HCT116 (cell line): ENCODE measurements at regions not wholly inside any gene's neighbourhood (a gene's known extent, or its start where the extent isn't known, plus 50 kb on each side); places are given as distances from the start of the nearest gene placed in this dataset.

ENCODE experiments used
- ATAC-seq: fragments of 200-7000 bp; cut with Tn5 transposase; 2 replicates; pipeline ENCODE4 v1.9.1; 2020; ENCODE audit warnings: mild to moderate bottlenecking, moderate library complexity
- BruUV-seq: library from RNA; stranded (reverse); fragments of 400-500 nt; replicated peaks from 2 replicates; lab custom pipeline; 2021; lab: Mats Ljungman, UMichigan
- CTCF ChIA-PET: fragments of 300-600 bp; sonication (Branson Sonifier 250); formaldehyde crosslinking; loops from one replicate; lab custom pipeline; 2021; ENCODE audit warnings: antibody characterized with exemption; lab: Charles Lee
- POLR2A ChIA-PET: fragments of 300-600, 350-600 bp; sonication (Branson Sonifier 250); formaldehyde crosslinking; loops from one replicate; lab custom pipeline; 2021; ENCODE audit warnings: antibody characterized with exemption; lab: Charles Lee
- RAD21 ChIA-PET, 2 experiments: fragments of 300-600 bp; sonication (Branson Sonifier 250); formaldehyde crosslinking; loops; one replicate each; lab custom pipeline; 2023; ENCODE audit warnings: low total read pairs in 2 of 2; ENCODE audit not compliant: uncharacterized antibody in 2 of 2, unreplicated experiment in 2 of 2, low non-redundant PET in 1 of 2; lab: Charles Lee
- DNase-seq: peaks from one replicate; pipeline ENCODE4 v3.0.0-alpha.2; 2010; ENCODE audit warnings: low read depth, low spot score
- H2AFZ ChIP-seq: fragments of 200-600 bp; shearing (Covaris generic), sonication (generic); 2 replicates; pipeline ENCODE4 v1.6.1; 2017; ENCODE audit warnings: low read depth, mixed run types, mixed read lengths, antibody characterized with exemption, low read length; ENCODE audit not compliant: poor library complexity, severe bottlenecking
- H3K27ac ChIP-seq: 2 replicates; pipeline ENCODE4 v1.5.1; 2012; ENCODE audit warnings: low read depth, low read length
- H3K27me3 ChIP-seq: fragments of 200-600 bp; sonication (generic); 2 replicates; pipeline ENCODE4 v1.6.1; 2016; ENCODE audit warnings: mixed run types, low read length, mixed read lengths; ENCODE audit not compliant: insufficient read depth
- H3K36me3 ChIP-seq, 2 experiments: fragments of 200-500 bp in 1 of 2; fragments of 200-600 bp in 1 of 2; sonication (Bioruptor generic) in 1 of 2; sonication (generic) in 1 of 2; 2 replicates each; pipeline versions ENCODE4 v1.5.1 to v1.6.1; 2014 to 2016; ENCODE audit warnings: low read length in 2 of 2, inconsistent platforms in 1 of 2, mixed read lengths in 1 of 2, mixed run types in 1 of 2; ENCODE audit not compliant: insufficient read depth in 2 of 2, control insufficient read depth in 1 of 2
- H3K4me1 ChIP-seq, 2 experiments: fragments of 200-600 bp in 1 of 2; sonication (generic) in 1 of 2; 2 replicates each; pipeline versions ENCODE4 v1.5.1 to v1.6.1; 2012 to 2017; ENCODE audit warnings: low read length in 2 of 2, inconsistent platforms in 1 of 2, mild to moderate bottlenecking in 1 of 2, mixed read lengths in 1 of 2, mixed run types in 1 of 2, moderate library complexity in 1 of 2; ENCODE audit not compliant: insufficient read depth in 2 of 2, control insufficient read depth in 1 of 2
- H3K4me2 ChIP-seq: fragments of 200-600 bp; sonication (generic); 2 replicates; pipeline ENCODE4 v1.6.1; 2017; ENCODE audit warnings: mixed run types, low read length, mixed read lengths
- H3K4me3 ChIP-seq, 2 experiments: fragments of 200-600 bp in 1 of 2; sonication (generic) in 1 of 2; replicated peaks in 1 of 2; 2 replicates each; pipeline ENCODE4 v1.5.1; 2011 to 2016; ENCODE audit warnings: low read length in 2 of 2, control low read depth in 1 of 2, low read depth in 1 of 2, mild to moderate bottlenecking in 1 of 2, mixed read lengths in 1 of 2, mixed run types in 1 of 2
- H3K79me2 ChIP-seq: fragments of 200-600 bp; sonication (generic); 2 replicates; pipeline ENCODE4 v1.6.1; 2017; ENCODE audit warnings: mild to moderate bottlenecking, mixed run types, low read length, moderate library complexity, mixed read lengths; ENCODE audit not compliant: insufficient read depth
- H3K9ac ChIP-seq: fragments of 200-600 bp; sonication (generic); 2 replicates; pipeline ENCODE4 v1.6.1; 2016; ENCODE audit warnings: low read length, mixed read lengths
- H3K9me2 ChIP-seq: fragments of 200-600 bp; sonication (generic), shearing (Covaris generic); 2 replicates; pipeline ENCODE4 v1.6.1; 2017; ENCODE audit warnings: mixed run types, mild to moderate bottlenecking, moderate library complexity; ENCODE audit not compliant: insufficient read depth
- H3K9me3 ChIP-seq, 2 experiments: fragments of 200-500 bp in 1 of 2; fragments of 200-600 bp in 1 of 2; sonication (Bioruptor generic) in 1 of 2; sonication (generic) in 1 of 2; 2 replicates each; pipeline ENCODE4 v1.6.1; 2014 to 2017; ENCODE audit warnings: low read length in 2 of 2, mixed read lengths in 2 of 2, inconsistent platforms in 1 of 2, low read depth in 1 of 2, mild to moderate bottlenecking in 1 of 2, mixed run types in 1 of 2, moderate library complexity in 1 of 2; ENCODE audit not compliant: control insufficient read depth in 1 of 2, insufficient read depth in 1 of 2
- H4K20me1 ChIP-seq: fragments of 200-600 bp; sonication (generic), shearing (Covaris generic); 2 replicates; pipeline ENCODE4 v1.6.1; 2017; ENCODE audit warnings: mixed run types, mild to moderate bottlenecking, moderate library complexity; ENCODE audit not compliant: insufficient read depth
- CEBPB ChIP-seq: IDR thresholded peaks from 2 replicates; pipeline ENCODE4 v1.6.1; 2012; ENCODE audit warnings: low read depth
- CTCF ChIP-seq, 3 experiments: fragments of 200-600 bp in 1 of 3; sonication (generic) in 1 of 3; IDR thresholded peaks in 2 of 3; conservative IDR thresholded peaks in 1 of 3; 2 replicates each; pipeline ENCODE4 v1.5.1; 2012 to 2017; ENCODE audit warnings: low read depth in 2 of 3, low read length in 2 of 3, antibody characterized with exemption in 1 of 3, borderline replicate concordance in 1 of 3, control low read depth in 1 of 3, mild to moderate bottlenecking in 1 of 3, mixed read lengths in 1 of 3, mixed run types in 1 of 3, moderate library complexity in 1 of 3; ENCODE audit not compliant: insufficient read depth in 1 of 3
- EGR1 ChIP-seq: IDR thresholded peaks from 2 replicates; pipeline ENCODE4 v1.6.1; 2012; ENCODE audit warnings: low read depth
- ELF1 ChIP-seq: IDR thresholded peaks from 2 replicates; pipeline ENCODE4 v1.6.1; 2012; ENCODE audit warnings: low read depth, borderline replicate concordance
- EZH2phosphoT487 ChIP-seq: fragments of 200-600 bp; IDR thresholded peaks from 2 replicates; pipeline ENCODE4 v1.6.1; 2018; ENCODE audit warnings: antibody characterized with exemption, borderline replicate concordance
- FOSL1 ChIP-seq: IDR thresholded peaks from 2 replicates; pipeline ENCODE4 v1.6.1; 2012; ENCODE audit warnings: low read depth
- JUND ChIP-seq: IDR thresholded peaks from 2 replicates; pipeline ENCODE4 v1.6.1; 2012
- MAX ChIP-seq: IDR thresholded peaks from 2 replicates; pipeline ENCODE4 v1.6.1; 2012
- POLR2A ChIP-seq: IDR thresholded peaks from 2 replicates; pipeline ENCODE4 v1.7.0; 2011; ENCODE audit warnings: borderline replicate concordance; ENCODE audit not compliant: insufficient read depth, insufficient read length; ENCODE audit errors: extremely low read depth
- POLR2AphosphoS5 ChIP-seq: IDR thresholded peaks from 2 replicates; pipeline ENCODE4 v1.6.1; 2011; ENCODE audit warnings: mild to moderate bottlenecking, low read depth, low read length, moderate library complexity
- SIN3A ChIP-seq: IDR thresholded peaks from 2 replicates; pipeline ENCODE4 v1.6.1; 2012; ENCODE audit warnings: low read depth
- SP1 ChIP-seq: IDR thresholded peaks from 2 replicates; pipeline ENCODE4 v1.6.1; 2012; ENCODE audit warnings: low read depth
- SRF ChIP-seq: IDR thresholded peaks from 2 replicates; pipeline ENCODE4 v1.6.1; 2012; ENCODE audit warnings: low read depth
- TCF7L2 ChIP-seq: IDR thresholded peaks from 2 replicates; pipeline ENCODE4 v1.7.0; 2011; ENCODE audit warnings: borderline replicate concordance, inconsistent platforms; ENCODE audit not compliant: insufficient read depth, insufficient read length; ENCODE audit errors: extremely low read depth
- YY1 ChIP-seq: IDR thresholded peaks from 2 replicates; pipeline ENCODE4 v1.6.1; 2011; ENCODE audit warnings: low read length, low read depth, moderate library complexity, mild to moderate bottlenecking; ENCODE audit not compliant: insufficient replicate concordance; ENCODE audit errors: extremely low read depth
- ZBTB33 ChIP-seq: IDR thresholded peaks from 2 replicates; pipeline ENCODE4 v1.6.1; 2011; ENCODE audit warnings: mild to moderate bottlenecking, low read length, moderate library complexity; ENCODE audit not compliant: insufficient replicate concordance; ENCODE audit errors: extremely low read depth
- ZFX ChIP-seq: fragments of 450-650 bp; IDR thresholded peaks from 2 replicates; pipeline ENCODE4 v1.6.1; 2017
- ZNF274 ChIP-seq: fragments of 200-500 bp; sonication (Bioruptor generic); IDR thresholded peaks from 2 replicates; pipeline ENCODE4 v1.6.1; 2014; ENCODE audit warnings: mild to moderate bottlenecking, low read depth, low read length, inconsistent platforms
- intact Hi-C: fragments of 100-400 bp; cut with micrococcal nuclease; formaldehyde crosslinking; loops from 2 replicates; pipeline ENCODE4 v1.10.0; 2022

- TF ChIP-seq ZNF274, result no peak
- no peak for TF ChIP-seq CTCF (IDR thresholded peaks at IDR 0.05 in 2 of 3, conservative IDR thresholded peaks at IDR 0.05 in 1 of 3; ENCODE audit: borderline replicate concordance in 1 of 3, insufficient read depth in 1 of 3, low read depth in 2 of 3, low read length in 2 of 3)
- no peak for TF ChIP-seq SRF
These were observed 736.5 kb downstream of the VGLL3 start (continued) for GRCh38 chr3:86254480-86254879.

GRCh38 chr3:86251781-86252180, 739.2 kb downstream of the VGLL3 start:
- DNase-seq, result no peak
- RAD21 ChIA-PET, result no interaction called here
- Histone ChIP-seq H2AFZ (no peak overlapping the region), H3K79me2 (no peaks in the 10 kb centered on the region), H3K9me3 (peaks cover 0 to 9% of the 10 kb centered on the region in 2 experiments; a peak in 2 of 4 replicates), H3K27ac (no peak overlapping the region), H3K4me2 (no peak overlapping the region), H3K4me3 (no peak overlapping the region), H3K27me3 (no peaks in the 10 kb centered on the region), H3K9ac (no peak overlapping the region), H3K4me1 (no peaks in the 10 kb centered on the region), H4K20me1 (no peaks in the 10 kb centered on the region), H3K36me3 (no peaks in the 10 kb centered on the region), H3K9me2 (no peaks in the 10 kb centered on the region)
- intact Hi-C loops, result no loop called here
- POLR2A ChIA-PET, result no interaction called here
- ATAC-seq, result no peak
- no TSS peak for BruUV-seq
- CTCF ChIA-PET, result no interaction called here
- no peak for TF ChIP-seq EZH2phosphoT487
- TF ChIP-seq ELF1, result no peak
- no peak for TF ChIP-seq SIN3A
- TF ChIP-seq JUND, result no peak
- no peak for TF ChIP-seq POLR2A
- no peak for TF ChIP-seq ZNF274
- TF ChIP-seq CEBPB, result no peak
- no peak for TF ChIP-seq EGR1
- TF ChIP-seq FOSL1, result no peak
- no peak for TF ChIP-seq ZBTB33
- no peak for TF ChIP-seq POLR2AphosphoS5
- no peak for TF ChIP-seq ZFX
- TF ChIP-seq TCF7L2, result no peak
- no peak for TF ChIP-seq SRF
- no peak for TF ChIP-seq CTCF (IDR thresholded peaks at IDR 0.05 in 2 of 3, conservative IDR thresholded peaks at IDR 0.05 in 1 of 3; ENCODE audit: borderline replicate concordance in 1 of 3, insufficient read depth in 1 of 3, low read depth in 2 of 3, low read length in 2 of 3)
- TF ChIP-seq MAX, result no peak
- no peak for TF ChIP-seq SP1
- no peak for TF ChIP-seq YY1
